Activated gamma-delta T cell treated with anti-CD3 and anti-CD28 coated beads, Interleukin-2, amount 50 U/mL, for 16 hours (primary cell): ENCODE measurements at regions not wholly inside any gene's neighbourhood (a gene's known extent, or its start where the extent isn't known, plus 50 kb on each side); places are given as distances from the start of the nearest gene placed in this dataset.

Experiments used
- DNase-seq: peaks from one replicate; pipeline ENCODE4 v3.0.0-alpha.2; 2020; ENCODE audit warnings: low read depth

DNA sequence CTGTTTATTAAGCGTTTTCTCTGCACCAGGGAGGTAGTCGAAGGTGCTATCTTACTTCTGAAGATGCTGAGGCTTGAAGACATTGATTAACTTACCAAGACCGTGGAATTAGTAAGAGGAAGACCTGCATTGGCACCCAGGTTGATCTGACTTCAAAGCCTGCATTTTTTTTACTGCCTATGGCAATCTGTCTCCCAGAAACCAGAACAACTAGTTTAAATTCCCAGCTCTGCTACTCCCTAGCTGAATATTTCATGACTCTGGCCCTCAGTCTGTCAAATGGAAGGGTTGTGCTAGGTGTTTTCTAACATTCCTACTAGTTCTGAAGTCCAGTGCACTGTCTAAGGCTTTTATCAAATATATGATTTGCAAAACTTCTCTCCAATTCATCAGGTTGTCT, 52.0 kb upstream of the GRAMD1B start:
- DNase-seq = no peak

DNA sequence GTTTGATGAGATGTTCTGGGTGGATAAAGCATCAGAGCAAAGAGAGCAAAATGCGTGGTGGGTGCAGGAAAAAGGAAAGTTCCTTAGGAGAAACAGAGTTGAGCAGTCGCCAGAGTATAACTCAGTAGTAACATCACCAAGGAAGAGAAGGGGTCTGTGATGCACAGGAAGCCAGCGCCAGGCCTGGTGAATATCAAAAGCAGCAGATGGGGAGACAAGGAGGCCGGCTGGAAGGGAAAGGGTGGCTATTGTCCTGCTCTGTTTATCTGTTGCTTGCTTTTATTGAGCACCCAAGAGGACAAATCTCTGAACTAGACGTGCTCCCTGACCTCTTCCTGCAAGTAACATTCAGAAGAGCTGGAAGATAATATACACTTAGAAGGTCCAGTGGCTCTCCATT, 52.7 kb upstream of the GRAMD1B start:
- no peak for DNase-seq

DNA sequence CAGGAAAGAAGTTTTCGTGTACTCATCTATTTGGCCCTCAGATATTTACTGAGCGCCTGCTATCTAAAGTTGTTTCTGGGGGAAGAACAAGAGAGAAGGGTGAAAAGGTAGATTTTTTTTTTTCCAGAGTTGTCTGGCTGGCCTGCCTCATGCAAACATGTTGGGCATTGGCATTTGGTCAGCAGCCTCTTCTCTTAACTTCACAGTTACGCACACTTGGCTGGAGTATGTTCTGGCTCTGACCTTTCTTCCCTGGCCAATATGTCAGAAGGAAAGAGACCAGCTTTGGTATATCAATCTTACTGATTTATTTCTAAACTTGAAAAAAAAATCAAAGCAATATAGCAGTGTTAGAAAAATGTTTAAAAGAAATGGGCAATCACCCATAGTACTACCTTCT, 54.2 kb upstream of the GRAMD1B start:
- no peak for DNase-seq

DNA sequence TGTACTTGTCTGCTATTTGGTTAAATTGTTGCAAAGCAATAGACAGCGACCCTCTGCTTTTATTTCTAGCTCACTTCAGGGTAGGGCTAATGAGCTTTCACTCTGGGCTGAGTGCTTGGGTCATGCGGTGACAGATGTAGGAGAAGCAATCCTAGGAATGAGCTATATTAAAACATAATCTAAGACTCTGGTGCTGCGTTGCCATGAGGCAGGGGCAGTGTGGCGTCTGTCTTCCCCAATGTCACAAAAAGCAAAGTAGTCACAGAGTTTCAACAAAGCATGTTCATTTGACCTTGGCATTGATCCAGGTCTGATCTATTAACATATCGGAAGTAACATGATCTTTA, 55.5 kb upstream of the GRAMD1B start:
- no peak for DNase-seq

DNA sequence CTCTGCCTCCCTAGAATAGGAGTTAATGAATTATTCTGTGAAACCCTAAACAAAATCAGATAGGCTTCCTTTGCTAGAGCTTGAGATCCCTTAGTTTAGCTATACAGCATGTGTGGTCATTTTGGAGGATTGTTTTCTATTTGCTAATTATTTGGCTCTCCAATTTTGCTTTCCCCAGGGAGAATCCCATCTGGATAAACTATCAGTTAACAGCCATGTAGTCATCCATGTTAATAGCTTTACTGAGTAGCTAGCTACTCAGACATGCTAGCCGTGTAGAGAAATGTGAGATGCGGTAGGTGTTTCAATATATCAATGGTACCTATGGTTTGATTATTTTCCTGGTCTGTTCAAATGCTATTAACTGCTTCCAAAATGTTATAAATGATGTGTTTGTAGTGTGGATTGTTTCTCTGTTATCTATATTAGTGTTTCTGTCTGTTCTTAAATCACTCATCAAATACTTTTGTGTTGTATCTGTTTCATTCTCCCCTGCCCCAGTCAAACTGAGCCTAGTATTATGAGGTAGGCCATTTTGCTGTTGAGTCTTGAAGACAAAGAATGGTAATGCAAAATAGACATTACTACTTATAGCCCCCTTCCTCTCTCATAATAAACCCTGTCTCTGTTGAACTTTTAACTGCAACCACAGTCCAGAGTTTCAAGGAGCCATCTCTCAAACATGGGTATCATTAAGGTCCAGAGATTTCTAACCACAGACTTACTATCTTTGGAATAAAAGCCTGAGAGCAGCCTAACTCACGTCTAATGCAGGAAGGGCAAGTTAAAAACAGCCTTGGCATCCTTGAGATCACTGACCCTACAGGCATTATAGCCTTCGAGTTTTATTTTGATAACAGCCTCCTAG, 56.1 kb upstream of the GRAMD1B start:
- no peak for DNase-seq

DNA sequence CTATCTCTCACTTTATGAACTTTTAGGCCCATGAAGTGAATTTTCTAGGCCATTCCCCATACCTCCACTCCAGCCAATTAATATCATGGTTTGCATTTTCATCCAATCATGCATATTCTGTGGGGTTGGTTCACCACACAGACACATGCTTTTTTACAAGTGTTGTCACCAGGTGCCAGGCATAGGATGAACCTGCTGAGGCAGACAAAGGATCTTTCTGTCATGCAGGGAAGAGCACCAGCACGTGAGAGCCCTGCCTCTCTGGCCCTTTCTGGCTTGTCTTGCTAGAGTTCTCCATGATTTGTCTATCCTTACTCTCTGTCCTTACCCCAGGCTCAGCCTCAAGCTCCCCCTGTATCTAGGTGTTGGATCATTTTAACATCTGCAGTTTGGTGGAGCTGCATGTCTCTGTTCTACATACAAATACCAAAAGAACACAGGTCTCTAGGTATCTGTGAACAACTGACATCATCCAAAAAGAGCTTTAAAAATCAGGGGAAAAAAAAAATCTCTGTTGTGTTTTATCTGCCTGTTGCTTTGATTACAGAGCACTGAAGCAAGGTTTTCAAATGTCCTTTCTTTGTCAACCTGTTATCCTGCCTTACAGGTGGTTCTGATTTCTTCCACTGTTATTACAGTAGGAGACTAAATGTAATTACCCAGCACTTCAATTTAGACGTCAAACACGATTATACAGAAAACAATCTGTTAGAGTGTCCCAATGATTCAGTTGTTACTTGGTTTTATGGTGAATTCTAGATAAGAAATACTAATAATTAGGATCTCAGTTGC, 58.4 kb upstream of the GRAMD1B start:
- DNase-seq = no peak

DNA sequence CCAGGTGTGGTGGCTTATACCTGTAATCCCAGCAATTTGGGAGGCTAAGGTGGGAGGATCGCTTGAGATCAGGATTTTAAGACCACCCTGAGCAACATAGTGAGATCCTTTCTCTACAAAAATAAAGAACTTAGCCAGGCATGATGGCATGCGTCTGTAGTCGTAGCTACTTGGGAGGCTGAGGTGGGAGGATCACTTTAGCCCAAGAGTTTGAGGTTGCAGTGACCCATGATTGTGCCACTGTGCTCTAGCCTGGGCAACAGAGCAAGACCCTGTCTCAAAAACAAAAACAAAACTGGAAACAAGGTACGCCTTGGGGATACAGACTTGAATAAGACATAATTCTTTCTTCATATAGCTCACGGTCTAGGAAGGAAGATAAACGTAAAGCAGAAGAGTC, 63.1 kb upstream of the GRAMD1B start:
- no peak for DNase-seq

DNA sequence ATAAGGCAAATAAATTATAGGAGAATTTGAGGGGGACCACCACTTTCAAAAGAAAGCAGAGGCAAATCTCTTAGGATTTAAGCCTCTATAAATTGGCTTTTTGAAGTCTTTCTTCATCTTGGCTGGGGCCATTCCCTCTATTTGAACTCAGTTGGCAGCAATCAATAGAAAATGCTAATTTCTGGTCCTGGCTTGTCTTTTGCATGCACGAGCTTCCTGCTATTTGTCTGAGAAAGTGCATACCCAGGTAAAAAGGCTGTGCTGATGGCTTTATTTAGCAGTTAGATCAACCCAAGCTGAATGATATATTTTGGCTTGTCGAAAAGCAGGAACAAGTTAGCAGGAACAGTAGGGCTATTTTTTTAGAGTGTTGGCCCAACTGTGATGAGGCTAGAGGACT, 64.1 kb upstream of the GRAMD1B start:
- no peak for DNase-seq

DNA sequence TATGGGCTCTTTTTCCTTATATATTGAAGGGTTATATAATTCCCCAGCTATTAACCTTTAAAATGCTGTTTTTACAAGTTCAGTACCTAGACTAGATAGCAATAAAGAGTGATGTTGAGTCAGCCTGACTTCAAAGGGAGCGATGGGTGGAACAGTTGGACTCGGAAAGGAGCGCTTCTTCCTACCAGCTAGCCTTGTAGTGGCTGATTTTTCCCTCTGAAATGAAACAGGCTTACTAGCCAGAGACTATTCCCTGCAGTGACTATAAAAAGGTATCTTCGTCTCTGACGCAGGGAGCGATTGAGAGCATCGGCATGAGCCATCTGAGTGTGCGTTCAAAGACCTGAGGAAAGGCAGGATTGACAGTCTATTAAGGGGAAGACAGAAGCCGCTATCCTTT, 66.0 kb upstream of the GRAMD1B start:
- DNase-seq = no peak

DNA sequence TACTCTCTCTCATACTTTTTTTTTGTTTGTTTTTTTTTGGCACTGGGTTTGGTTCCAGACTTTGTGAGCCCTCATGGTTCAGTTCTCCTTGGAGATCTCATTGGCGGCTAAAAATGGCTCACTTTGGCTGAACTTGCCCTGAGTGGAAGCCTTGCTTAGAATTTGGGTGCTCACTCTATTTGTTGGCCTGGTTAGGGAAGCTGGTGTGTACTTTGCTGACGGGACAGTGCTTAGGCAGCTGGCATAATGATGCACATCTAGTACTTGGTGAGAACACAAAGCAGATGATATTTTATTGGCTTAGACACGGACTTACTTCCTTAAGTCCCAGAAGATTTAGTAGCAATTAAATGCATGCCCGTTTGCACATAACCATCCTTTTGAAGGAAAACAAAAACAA, 66.5 kb upstream of the GRAMD1B start:
- DNase-seq = no peak

DNA sequence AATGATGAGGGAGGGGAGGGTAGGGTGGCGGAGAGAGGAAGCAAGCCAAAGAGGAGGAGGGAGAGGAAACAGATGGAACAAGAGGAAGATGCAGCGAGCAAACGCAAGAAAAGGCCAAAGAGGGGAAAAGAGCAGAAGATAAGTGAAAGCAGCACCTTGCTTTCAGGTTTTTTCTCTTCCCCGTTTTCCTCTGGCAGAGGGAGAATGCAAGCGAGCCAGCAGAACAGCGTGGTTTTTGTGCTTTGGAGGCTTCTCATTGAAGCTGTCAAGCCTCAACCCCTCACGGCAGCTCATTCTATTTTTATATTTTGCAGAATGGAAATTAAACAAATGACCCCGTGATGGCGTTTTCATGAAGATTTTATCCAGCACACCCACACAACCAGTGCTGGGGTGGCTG, 67.1 kb upstream of the GRAMD1B start:
- no peak for DNase-seq

DNA sequence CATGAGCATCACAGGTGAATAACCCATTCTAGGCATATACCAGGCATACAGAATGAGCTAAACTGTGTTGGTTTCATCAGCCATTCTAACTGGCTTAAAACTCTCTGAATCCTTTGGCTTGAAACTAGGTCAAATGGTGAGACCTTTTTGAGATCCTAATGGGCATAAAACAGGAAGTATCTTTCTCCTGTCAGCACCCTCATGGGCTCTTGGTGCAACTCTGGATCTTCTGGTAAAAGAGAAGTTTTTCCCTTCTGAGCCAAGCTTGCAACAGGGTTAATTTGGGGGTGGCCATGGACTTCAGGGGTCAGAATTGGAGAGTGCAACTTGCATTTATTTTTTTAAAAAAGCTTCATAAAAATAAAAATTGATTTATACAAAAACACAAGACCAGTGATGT, 67.9 kb upstream of the GRAMD1B start:
- no peak for DNase-seq

DNA sequence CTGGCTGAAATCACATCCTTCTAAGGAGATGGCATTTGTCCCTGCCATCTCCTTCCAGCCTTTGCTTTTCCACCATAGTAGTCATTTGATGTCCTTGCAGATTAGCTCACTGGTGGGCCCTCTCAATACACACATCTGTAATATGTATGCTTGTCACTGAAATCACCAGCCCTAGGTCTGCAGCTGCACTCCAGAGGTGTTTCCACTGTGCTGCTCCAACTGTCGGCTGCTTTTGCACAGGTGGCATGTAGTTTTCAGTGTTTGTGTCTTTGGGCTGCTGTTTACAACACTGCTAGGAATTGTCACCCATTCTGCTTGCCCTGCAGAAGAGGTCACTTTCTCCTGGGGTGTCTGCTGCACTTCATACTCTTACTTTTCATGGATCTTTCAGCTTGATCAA, 69.0 kb upstream of the GRAMD1B start:
- no peak for DNase-seq

DNA sequence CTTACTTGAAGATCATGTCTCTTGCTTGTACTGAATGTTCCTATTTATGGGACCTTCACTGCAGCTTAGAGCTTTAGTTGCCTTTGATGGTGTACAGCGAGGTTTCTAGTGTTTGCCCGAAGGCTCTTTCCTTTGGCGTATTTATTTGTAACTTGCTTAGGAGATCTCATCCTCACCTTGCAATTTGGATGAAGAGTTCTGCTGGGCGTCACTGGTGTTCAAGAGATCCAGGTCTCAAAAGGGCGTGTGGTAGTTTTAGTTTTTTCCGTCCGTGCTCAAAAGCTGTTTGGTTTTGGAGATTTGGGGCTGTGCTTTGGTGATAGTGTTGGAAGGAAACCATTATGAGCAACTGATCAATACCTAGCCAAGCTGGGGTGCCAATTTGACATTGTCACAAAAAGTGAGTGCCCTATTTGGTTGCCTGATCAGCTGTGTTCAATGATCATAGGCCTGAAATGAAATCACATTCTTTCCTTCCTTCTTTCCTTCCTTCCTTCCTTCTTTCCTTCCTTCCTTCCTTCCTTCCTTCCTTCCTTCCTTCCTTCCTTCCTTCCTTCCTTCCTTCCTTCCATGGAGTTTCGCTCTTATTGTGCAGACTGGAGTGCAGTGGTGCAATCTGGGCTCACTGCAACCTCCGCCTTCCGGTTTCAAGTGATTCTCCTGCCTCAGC, 69.7 kb upstream of the GRAMD1B start:
- no peak for DNase-seq

DNA sequence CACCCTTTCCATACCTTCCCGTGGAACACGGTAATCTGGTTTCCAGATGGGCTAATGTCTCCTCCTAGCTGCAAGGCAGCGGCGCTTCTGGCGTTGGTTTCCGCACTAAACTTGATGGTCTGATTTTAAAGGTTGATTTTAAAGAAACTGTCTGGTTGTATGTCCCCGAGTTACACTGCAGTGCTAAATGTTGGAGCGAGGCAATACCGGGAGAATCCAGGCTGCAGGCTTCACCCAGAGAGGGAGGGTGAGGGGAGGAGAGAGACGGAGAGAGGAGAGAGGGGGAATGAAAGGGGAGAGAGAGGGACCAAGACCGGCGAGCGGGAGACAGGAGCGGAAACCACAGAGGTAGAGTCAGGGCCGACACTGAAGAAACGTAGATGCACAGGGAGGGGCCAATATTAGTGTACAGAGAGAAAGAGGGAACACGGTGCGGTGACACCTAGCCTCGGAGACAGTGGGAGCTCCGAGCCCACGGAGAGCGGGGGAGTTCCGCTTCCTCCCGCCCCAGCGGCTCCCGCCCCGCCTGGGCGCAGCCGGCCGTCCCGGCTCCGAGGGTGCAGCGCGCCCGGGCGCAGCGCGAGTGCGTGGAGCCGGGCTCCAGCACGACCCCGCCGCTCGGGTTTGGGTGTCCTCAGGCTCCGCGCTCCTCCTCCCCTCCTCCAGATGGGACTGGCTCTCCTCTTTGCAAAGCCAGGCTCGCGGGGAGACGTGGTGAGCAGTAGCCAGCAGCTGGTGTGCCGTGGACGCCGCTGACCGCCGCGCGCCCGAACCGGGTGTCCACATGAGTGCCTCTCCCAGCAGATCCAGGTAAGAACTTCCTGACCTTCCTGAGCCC, 71.9 kb upstream of the GRAMD1B start:
- DNase-seq = no peak

DNA sequence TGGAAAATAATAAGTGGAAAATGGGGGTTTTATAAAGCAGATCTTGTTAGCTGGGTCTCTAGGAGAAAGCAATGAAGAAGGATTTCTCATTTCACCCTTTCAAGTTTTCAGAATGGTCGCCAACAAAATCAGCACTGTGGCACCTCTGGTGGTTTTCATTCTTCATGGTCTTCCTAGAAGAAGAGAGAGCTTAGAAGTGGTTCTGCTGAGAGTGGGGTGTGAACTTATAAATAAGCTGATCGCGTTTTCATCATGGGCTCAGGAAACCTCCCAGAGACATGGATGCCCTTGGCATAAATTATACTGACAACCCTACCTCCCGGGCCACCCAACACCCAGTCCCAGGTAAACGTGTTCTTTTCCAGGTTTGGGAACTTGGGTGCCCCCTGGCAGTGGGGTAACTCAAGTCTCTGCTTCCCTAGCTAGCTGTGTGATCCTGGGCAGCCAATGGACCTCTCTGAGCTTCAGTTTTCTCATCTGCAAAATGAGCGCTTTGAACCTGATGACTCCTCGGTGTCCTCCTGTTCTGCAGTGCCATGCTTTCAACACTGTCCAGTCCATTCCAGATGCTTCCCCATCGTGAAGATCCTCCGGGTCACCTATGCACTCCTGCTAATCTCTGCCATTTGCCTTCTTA, 72.6 kb upstream of the GRAMD1B start:
- no peak for DNase-seq

DNA sequence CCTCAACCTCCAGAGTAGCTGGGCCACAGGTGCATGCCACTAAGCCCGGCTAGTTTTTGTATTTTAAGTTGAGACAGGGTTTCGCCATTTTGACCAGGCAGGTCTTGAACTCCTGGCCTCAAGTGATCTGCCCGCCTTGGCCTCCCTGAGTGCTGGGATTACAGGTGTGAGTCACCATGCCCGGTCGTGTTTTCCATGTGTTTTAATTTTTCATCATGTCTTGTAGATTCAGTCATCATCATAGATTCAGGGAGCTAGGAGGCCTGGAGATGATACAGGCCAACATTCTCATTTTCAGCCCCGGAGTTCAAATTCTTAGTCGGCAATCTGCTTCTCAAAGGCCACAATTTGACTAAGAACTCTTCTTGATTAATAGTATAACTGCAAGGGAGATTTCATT, 73.5 kb upstream of the GRAMD1B start:
- no peak for DNase-seq

DNA sequence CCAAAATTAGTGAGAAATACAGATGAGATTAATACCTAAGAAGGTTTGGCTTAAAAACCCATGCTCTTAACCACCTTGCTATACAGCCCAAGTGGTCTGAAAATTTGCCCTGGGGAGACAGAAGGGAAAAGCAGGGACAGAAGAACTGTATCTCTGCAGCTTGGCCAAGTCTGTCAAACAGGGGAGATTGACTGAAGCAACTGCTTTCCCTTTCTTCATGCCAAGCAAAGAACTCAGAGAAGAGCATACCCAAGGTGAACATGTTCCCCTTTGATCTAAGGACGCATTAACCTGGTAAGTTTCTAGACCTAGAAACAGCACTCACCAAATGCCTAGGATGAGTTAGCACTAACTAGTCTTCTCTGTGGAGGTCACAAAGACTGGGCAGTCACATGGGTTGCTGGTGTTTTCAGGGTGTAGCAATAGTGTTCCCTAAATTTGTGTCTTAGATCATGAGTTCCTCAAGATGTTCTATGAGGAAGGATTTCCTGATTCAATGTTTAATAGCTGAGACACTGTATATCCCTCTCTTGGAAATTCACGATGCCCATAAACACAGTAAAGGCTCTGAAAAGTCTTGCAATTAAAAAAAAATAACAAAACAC, 75.6 kb upstream of the GRAMD1B start:
- DNase-seq = no peak

DNA sequence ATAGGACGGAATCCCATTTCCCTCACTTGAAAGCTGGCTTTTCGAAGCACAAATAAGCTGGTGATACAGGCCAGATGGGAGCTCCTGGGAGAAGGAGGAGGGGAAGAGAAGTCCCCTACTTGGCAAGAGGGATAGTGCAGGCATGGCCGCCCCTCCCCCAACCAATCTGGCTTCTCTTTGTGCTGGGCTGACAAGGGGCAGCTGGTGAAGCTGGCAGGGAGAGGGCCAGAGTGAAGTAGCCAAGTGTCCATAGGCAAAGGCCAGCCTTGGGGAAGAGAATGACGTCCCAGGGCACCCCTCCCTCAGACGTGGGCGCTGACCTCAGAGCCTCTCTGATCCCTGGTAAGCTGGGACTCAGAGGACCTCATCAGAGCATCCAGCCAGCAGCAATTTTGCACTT, 78.7 kb upstream of the GRAMD1B start:
- DNase-seq = no peak

DNA sequence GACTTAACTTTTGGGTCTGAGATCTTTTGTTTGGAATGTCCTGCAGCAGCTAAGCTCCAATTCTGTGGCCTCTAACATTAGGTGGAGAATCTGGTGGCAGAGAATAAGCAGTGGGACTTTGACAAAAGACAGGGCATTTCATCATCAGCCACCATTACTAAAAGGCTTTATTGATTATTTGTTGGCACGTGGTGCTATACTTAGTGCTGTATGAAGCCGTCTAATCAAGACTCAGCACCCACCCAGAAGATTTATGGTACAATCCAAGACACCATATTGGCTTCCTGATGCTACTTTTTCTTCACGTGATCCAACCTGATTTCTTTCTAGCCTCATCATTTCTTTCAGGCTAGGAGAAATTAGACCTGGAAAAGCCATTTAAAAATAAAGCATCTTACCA, 80.7 kb upstream of the GRAMD1B start:
- no peak for DNase-seq

DNA sequence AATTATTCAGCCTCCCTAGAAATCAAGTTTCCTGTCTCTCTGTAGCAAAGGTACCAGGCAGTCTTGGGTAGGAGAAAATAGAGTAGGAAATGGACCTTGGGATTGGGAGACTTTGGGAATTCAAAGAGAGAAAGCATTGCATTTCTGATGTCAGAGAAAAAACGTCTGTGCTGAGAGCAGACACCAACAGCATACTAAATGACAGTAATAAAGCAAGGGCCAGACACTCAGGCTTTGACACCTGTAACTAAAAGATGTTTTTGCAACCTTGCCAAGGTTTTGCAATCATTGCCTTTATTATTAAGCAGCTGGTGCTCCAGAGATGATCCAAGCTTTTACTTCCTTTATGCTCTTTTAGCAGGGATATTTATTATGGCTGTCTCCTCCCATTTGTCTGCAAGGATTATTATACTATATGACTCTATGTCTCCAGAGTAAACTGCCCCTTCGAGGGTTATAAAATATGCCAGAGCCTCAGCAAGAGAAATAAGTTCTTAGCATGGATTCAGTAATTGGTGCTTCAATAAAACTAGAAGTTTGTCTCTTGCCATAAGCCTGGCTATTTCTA, 85.2 kb upstream of the GRAMD1B start:
- DNase-seq = no peak
